OCI-LY1 (cell line): ENCODE measurements at regions not wholly inside any gene's neighbourhood (a gene's known extent, or its start where the extent isn't known, plus 50 kb on each side); places are given as distances from the start of the nearest gene placed in this dataset.

Experiments
- H2AFZ ChIP-seq: fragments of 200-600 bp; sonication (generic), shearing (Covaris generic); 2 replicates; pipeline ENCODE4 v1.6.0; 2014; ENCODE audit warnings: antibody characterized with exemption, mild to moderate bottlenecking, low read length
- H3F3A ChIP-seq: fragments of 200-600 bp; sonication (generic), shearing (Covaris generic); 2 replicates; pipeline ENCODE4 v1.6.0; 2014; ENCODE audit warnings: mild to moderate bottlenecking, antibody characterized with exemption, low read length, moderate library complexity; ENCODE audit not compliant: insufficient read depth
- H3K27ac ChIP-seq: fragments of 200-600 bp; sonication (generic); 2 replicates; pipeline ENCODE4 v1.5.1; 2014; ENCODE audit warnings: low read length, mixed run types, mild to moderate bottlenecking, low read depth; ENCODE audit not compliant: poor library complexity, severe bottlenecking
- H3K27me3 ChIP-seq: fragments of 200-600 bp; sonication (generic); 2 replicates; pipeline ENCODE4 v1.6.0; 2014; ENCODE audit warnings: antibody characterized with exemption, mild to moderate bottlenecking, low read length, moderate library complexity; ENCODE audit not compliant: insufficient read depth
- H3K36me3 ChIP-seq: fragments of 200-600 bp; sonication (generic); 2 replicates; pipeline ENCODE4 v1.6.1; 2014; ENCODE audit warnings: mild to moderate bottlenecking, antibody characterized with exemption, low read length, moderate library complexity, mixed read lengths; ENCODE audit not compliant: insufficient read depth
- H3K4me1 ChIP-seq: fragments of 200-600 bp; sonication (generic); 2 replicates; pipeline ENCODE4 v1.5.1; 2014; ENCODE audit warnings: mild to moderate bottlenecking, low read length, moderate library complexity; ENCODE audit not compliant: insufficient read depth, severe bottlenecking
- H3K4me2 ChIP-seq: fragments of 200-600 bp; sonication (generic), shearing (Covaris generic); 2 replicates; pipeline ENCODE4 v1.6.1; 2014; ENCODE audit warnings: low read length
- H3K4me3 ChIP-seq: fragments of 200-600 bp; sonication (generic); 2 replicates; pipeline ENCODE4 v1.5.1; 2014; ENCODE audit warnings: low read length, low read depth, mild to moderate bottlenecking, mixed read lengths; ENCODE audit not compliant: poor library complexity, severe bottlenecking
- H3K79me2 ChIP-seq: fragments of 200-600 bp; shearing (Covaris generic); 2 replicates; pipeline ENCODE4 v1.6.1; 2016; ENCODE audit warnings: mixed run types, low read length, mixed read lengths; ENCODE audit not compliant: insufficient read depth
- H3K9ac ChIP-seq: fragments of 200-600 bp; sonication (generic), shearing (Covaris generic); 2 replicates; pipeline ENCODE4 v1.6.1; 2014; ENCODE audit warnings: mild to moderate bottlenecking, low read length, mixed read lengths
- H3K9me2 ChIP-seq: fragments of 200-600 bp; sonication (generic), shearing (Covaris generic); 2 replicates; pipeline ENCODE4 v1.6.1; 2014; ENCODE audit warnings: low read depth, mild to moderate bottlenecking, low read length, mixed read lengths
- H3K9me3 ChIP-seq: fragments of 200-600 bp; shearing (Covaris generic); 2 replicates; pipeline ENCODE4 v1.6.1; 2014; ENCODE audit warnings: low read length, mixed read lengths
- H4K20me1 ChIP-seq: fragments of 200-600 bp; sonication (generic), shearing (Covaris generic); 2 replicates; pipeline ENCODE4 v1.6.0; 2016; ENCODE audit warnings: mild to moderate bottlenecking, low read length; ENCODE audit not compliant: insufficient read depth
- EZH2 ChIP-seq: fragments of 200-600 bp; sonication (generic), shearing (Covaris generic); IDR thresholded peaks from 2 replicates; pipeline ENCODE4 v1.8.0; 2017; ENCODE audit warnings: borderline replicate concordance, mixed run types, mild to moderate bottlenecking, antibody characterized with exemption, low read length, moderate library complexity, mixed read lengths
- TF ChIP-seq, protein P1 (sequence below): fragments of 200-600 bp; sonication (generic), shearing (Covaris generic); IDR thresholded peaks from 2 replicates; pipeline ENCODE4 v1.5.1; 2017; ENCODE audit warnings: mild to moderate bottlenecking, antibody characterized with exemption, low read length, moderate library complexity, mixed read lengths

DNA sequence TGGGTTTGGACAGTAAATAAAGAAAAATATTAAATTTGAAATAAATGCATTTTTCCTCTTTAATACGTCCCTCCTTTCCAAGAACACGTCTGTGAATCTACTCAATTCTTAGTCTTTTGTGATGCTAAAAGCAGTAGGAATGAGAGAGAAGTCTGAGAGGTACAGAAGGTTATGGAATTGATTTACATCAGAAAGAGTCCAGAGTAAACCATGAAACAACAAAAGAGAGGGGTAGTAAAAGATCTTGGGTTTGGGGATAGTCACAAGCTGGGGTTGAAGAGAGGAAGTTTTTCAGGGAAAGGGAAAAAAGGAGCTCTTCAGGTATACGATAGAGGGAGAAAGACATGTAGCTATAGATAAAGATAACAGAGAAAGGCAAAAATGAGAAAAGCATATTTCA, 215.4 kb downstream of the RAB28 start:
- H3K9me2 ChIP-seq, result no peaks in the 10 kb centered on the region
- no peaks in the 10 kb centered on the region for H3K27me3 ChIP-seq
- H3K4me2 ChIP-seq, result no peak overlapping the region
- H3K36me3 ChIP-seq, result no peaks in the 10 kb centered on the region
- no peaks in the 10 kb centered on the region for H3F3A ChIP-seq
- TF ChIP-seq, protein P1, sequence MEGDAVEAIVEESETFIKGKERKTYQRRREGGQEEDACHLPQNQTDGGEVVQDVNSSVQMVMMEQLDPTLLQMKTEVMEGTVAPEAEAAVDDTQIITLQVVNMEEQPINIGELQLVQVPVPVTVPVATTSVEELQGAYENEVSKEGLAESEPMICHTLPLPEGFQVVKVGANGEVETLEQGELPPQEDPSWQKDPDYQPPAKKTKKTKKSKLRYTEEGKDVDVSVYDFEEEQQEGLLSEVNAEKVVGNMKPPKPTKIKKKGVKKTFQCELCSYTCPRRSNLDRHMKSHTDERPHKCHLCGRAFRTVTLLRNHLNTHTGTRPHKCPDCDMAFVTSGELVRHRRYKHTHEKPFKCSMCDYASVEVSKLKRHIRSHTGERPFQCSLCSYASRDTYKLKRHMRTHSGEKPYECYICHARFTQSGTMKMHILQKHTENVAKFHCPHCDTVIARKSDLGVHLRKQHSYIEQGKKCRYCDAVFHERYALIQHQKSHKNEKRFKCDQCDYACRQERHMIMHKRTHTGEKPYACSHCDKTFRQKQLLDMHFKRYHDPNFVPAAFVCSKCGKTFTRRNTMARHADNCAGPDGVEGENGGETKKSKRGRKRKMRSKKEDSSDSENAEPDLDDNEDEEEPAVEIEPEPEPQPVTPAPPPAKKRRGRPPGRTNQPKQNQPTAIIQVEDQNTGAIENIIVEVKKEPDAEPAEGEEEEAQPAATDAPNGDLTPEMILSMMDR, result no peak
- TF ChIP-seq EZH2, result no peak
- H3K9me3 ChIP-seq, result no peaks in the 10 kb centered on the region
- no peak overlapping the region for H2AFZ ChIP-seq
- H3K4me3 ChIP-seq, result no peak overlapping the region
- no peaks in the 10 kb centered on the region for H4K20me1 ChIP-seq
- H3K79me2 ChIP-seq, result no peaks in the 10 kb centered on the region
- H3K4me1 ChIP-seq, result no peaks in the 10 kb centered on the region
- no peak overlapping the region for H3K27ac ChIP-seq
- H3K9ac ChIP-seq, result no peak overlapping the region

DNA sequence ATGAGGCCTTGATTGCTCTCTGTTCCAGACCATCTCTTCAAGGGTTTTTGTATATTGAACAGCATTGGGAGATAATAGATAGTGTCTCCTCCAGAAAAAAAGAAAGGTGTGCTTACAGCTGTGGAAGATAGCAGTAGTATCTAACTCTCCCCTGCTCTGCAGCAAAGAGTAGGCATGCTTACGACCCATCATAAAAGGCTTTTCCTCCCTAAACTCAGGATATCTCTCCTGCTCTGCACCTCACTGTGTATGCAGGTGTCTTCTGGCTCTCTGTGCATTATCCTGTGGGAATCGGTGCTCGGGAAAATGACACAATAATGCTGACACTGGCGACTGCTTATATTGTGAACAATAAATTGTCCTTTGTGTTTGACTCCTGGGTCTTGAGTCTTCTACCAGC, 216.0 kb downstream of the RAB28 start:
- Histone ChIP-seq H3K4me1 (no peaks in the 10 kb centered on the region), H3F3A (no peaks in the 10 kb centered on the region), H4K20me1 (no peaks in the 10 kb centered on the region), H3K9me3 (no peaks in the 10 kb centered on the region), H3K4me2 (no peak overlapping the region), H2AFZ (no peak overlapping the region), H3K27me3 (no peaks in the 10 kb centered on the region), H3K79me2 (no peaks in the 10 kb centered on the region), H3K4me3 (no peak overlapping the region), H3K27ac (no peak overlapping the region), H3K9me2 (no peaks in the 10 kb centered on the region), H3K9ac (no peak overlapping the region), H3K36me3 (no peaks in the 10 kb centered on the region)
- no peak for TF ChIP-seq EZH2
- TF ChIP-seq, protein P1, result no peak

DNA sequence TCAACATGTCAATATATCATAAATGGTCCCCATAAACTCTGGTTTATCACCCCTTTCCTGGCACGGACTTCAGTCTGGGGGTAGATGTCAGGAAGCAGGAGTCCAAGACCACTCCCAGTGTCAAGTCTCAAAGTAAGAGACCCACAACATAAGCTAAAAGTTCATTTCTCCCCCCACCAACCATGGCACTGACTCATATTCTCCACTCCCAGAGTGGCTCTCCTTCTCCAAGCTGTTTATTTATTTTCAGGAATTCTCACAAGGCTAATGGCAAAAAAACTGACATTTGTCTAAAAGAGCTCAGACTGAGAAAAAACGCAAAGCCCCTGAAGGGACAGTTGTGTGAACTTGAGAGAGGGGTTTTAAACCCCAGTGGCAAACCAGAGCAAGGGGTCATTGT, 217.0 kb downstream of the RAB28 start:
- no peaks in the 10 kb centered on the region for H4K20me1 ChIP-seq
- H3K9me3 ChIP-seq, result no peaks in the 10 kb centered on the region
- H3K4me2 ChIP-seq, result no peak overlapping the region
- H3K36me3 ChIP-seq, result no peaks in the 10 kb centered on the region
- no peaks in the 10 kb centered on the region for H3K79me2 ChIP-seq
- no peaks in the 10 kb centered on the region for H3K27me3 ChIP-seq
- no peak overlapping the region for H2AFZ ChIP-seq
- TF ChIP-seq, protein P1, result no peak
- no peak for TF ChIP-seq EZH2
- H3K4me1 ChIP-seq, result no peaks in the 10 kb centered on the region
- no peak overlapping the region for H3K27ac ChIP-seq
- no peak overlapping the region for H3K4me3 ChIP-seq
- H3K9ac ChIP-seq, result no peak overlapping the region
- no peaks in the 10 kb centered on the region for H3F3A ChIP-seq
- H3K9me2 ChIP-seq, result no peaks in the 10 kb centered on the region
